Right lobe of liver (tissue), 6 donors: ENCODE measurements at regions not wholly inside any gene's neighbourhood (a gene's known extent, or its start where the extent isn't known, plus 50 kb on each side); places are given as distances from the start of the nearest gene placed in this dataset.

Experiments used
- ATAC-seq, 4 donors: fragments of 200-7000 bp; cut with Tn5 transposase; one replicate each; pipeline ENCODE4 v1.9.1; 2020; ENCODE audit warnings: mild to moderate bottlenecking in 4 of 4, moderate library complexity in 4 of 4
- DNase-seq, 3 donors: peaks; one replicate each; pipeline ENCODE4 v3.0.0-alpha.2; 2020
- H3K27ac ChIP-seq, 3 donors: fragments of 200-600 bp; one replicate each; pipeline ENCODE4 v1.8.0; 2022
- H3K27me3 ChIP-seq, 2 donors: fragments of 200-600 bp; one replicate each; pipeline ENCODE4 v1.8.0; 2022
- H3K36me3 ChIP-seq, 4 donors: fragments of 200-600 bp; sonication (generic) in 1 of 4; one replicate each; pipeline versions ENCODE4 v1.5.1 to v1.8.0; 2017 to 2022; ENCODE audit warnings: control low read depth in 1 of 4
- H3K4me1 ChIP-seq, 4 donors: fragments of 200-600 bp; sonication (generic) in 1 of 4; one replicate each; pipeline versions ENCODE4 v1.5.1 to v1.8.0; 2017 to 2022; ENCODE audit warnings: control low read depth in 1 of 4
- H3K4me3 ChIP-seq, 3 donors: fragments of 200-600 bp; one replicate each; pipeline ENCODE4 v1.8.0; 2022
- H3K9me3 ChIP-seq, 4 donors: fragments of 200-600 bp; sonication (generic) in 1 of 4; one replicate each; pipeline versions ENCODE4 v1.5.1 to v1.8.0; 2017 to 2022; ENCODE audit warnings: control low read depth in 1 of 4
- CTCF ChIP-seq, 4 donors: fragments of 200-600 bp in 3 of 4; fragments of 450-650 bp in 1 of 4; IDR thresholded peaks; one replicate each; pipeline versions ENCODE4 v1.5.1 to v1.8.0; 2016 to 2022; ENCODE audit warnings: antibody characterized with exemption in 4 of 4, mild to moderate bottlenecking in 2 of 4
- POLR2A ChIP-seq: fragments of 450-650 bp; IDR thresholded peaks from one replicate; pipeline ENCODE4 v1.6.1; 2017; ENCODE audit warnings: antibody characterized with exemption, mild to moderate bottlenecking
- WGBS: methylation state at CpG from one replicate; pipeline ENCODE4 v1.1.6; 2018; ENCODE audit warnings: low coverage, low lambda C conversion rate; ENCODE audit not compliant: insufficient coverage; ENCODE audit errors: missing lambda C conversion rate; 5-methylcytosine and 5-hydroxymethylcytosine counted together
- intact Hi-C, 2 donors: fragments of 100-400 bp; cut with DNase I; formaldehyde crosslinking; loops; one replicate each; pipeline versions ENCODE4 v1.11.2 to v1.14.1; 2022
- donor health status: DM: no; HTN: yes; CAD: no.
- donor health status: DM: no; HTN: no; CAD: no.
- donor health status: DM: no; HTN: no; CAD: no.
- donor health status: DM: no; HTN: yes; CAD: no.
- donor health status: DM: no; HTN: yes; CAD: no.

GRCh38 chr19:30310602-30311263, 61.5 kb upstream of the ZNF536 start:
- H3K27ac ChIP-seq, result no peak overlapping the region
- TF ChIP-seq POLR2A (no peak), CTCF (IDR thresholded peaks at IDR 0.05) (no peak)
- ATAC-seq (peak in 1 of 4 donors; percentile 31), DNase-seq (no peak)
- intact Hi-C loops, result no loop called here
- H3K27me3 ChIP-seq, result no peaks in the 10 kb centered on the region
- no peaks in the 10 kb centered on the region for H3K4me1 ChIP-seq
- WGBS, result 56% methylated on average over 9 of the region's 16 CpGs
- H3K4me3 ChIP-seq, result no peak overlapping the region
- H3K9me3 ChIP-seq, result no peaks in the 10 kb centered on the region
- H3K36me3 ChIP-seq, result no peaks in the 10 kb centered on the region

- Histone ChIP-seq H3K4me3 (no peak overlapping the region), H3K27ac (no peak overlapping the region), H3K9me3 (no peaks in the 10 kb centered on the region), H3K36me3 (no peaks in the 10 kb centered on the region), H3K27me3 (no peaks in the 10 kb centered on the region), H3K4me1 (no peaks in the 10 kb centered on the region)
- intact Hi-C loops, result no loop called here
- DNase-seq (no peak), ATAC-seq (no peak)
- TF ChIP-seq POLR2A (no peak), CTCF (IDR thresholded peaks at IDR 0.05) (no peak)
- 74% methylated on average over 5 of the region's 7 CpGs for WGBS
Measured at GRCh38 chr19:30311911-30312310, 60.3 kb upstream of the ZNF536 start.

- no peaks in the 10 kb centered on the region for H3K27me3 ChIP-seq
Measured at GRCh38 chr19:30312582-30313352, 59.4 kb upstream of the ZNF536 start.

GRCh38 chr19:30313353-30313750, 58.8 kb upstream of the ZNF536 start:
- 55% methylated on average over 2 of the region's 2 CpGs for WGBS
- no peak for DNase-seq
- Histone ChIP-seq H3K9me3 (no peaks in the 10 kb centered on the region), H3K4me3 (no peak overlapping the region), H3K27ac (no peak overlapping the region), H3K27me3 (no peaks in the 10 kb centered on the region), H3K36me3 (no peaks in the 10 kb centered on the region), H3K4me1 (no peaks in the 10 kb centered on the region)
- ATAC-seq, result no peak
- TF ChIP-seq CTCF (IDR thresholded peaks at IDR 0.05) (no peak), POLR2A (no peak)
- intact Hi-C loops, result no loop called here

More at GRCh38 chr19:30312582-30313352, 59.4 kb upstream of the ZNF536 start:
- H3K27ac ChIP-seq, result no peak overlapping the region
- H3K4me3 ChIP-seq, result no peak overlapping the region
- no peaks in the 10 kb centered on the region for H3K9me3 ChIP-seq
- no peak for DNase-seq
- no peaks in the 10 kb centered on the region for H3K36me3 ChIP-seq
- intact Hi-C loops, result no loop called here
- TF ChIP-seq POLR2A, result no peak
- TF ChIP-seq CTCF (IDR thresholded peaks at IDR 0.05), result no peak
- 70% methylated on average over 4 of the region's 14 CpGs for WGBS
- H3K4me1 ChIP-seq, result no peaks in the 10 kb centered on the region
- no peak for ATAC-seq
